ENCODE measurements at regions not wholly inside any gene's neighbourhood (a gene's known extent, or its start where the extent isn't known, plus 50 kb on each side); places are given as distances from the start of the nearest gene placed in this dataset.
A peak's percentile ranks its signal among the peaks of the same experiment; 100 is the strongest.

DNA sequence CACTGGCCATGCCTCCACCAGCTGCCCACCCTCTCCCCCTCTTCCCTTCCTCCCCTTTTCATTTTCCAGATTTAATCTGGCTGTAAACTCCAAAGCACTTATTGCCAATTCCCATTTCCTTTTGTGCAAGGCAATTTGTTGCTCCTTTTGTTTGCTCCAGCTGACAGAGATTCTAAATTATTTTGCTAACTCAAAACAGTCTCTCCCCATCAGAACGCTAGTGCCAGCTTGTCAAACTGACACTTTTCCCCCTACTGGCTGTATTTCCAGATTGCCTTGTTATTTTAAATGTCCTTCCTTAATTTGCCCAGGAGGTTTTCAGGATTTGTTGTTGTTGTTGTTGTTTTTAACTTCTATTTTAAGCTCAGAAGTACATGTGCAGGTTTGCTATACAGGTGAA is 57.0 kb upstream of the PAK1 start:
- Histone ChIP-seq H3K79me2 (replicated peaks; ENCODE audit: insufficient read depth, low read length) (no peaks in the 10 kb centered on the region), H3K4me2 (ENCODE audit: low read length) (no peak overlapping the region), H3K36me3 (ENCODE audit: insufficient read depth, low read length) (no peaks in the 10 kb centered on the region), H3K27me3 (ENCODE audit: insufficient read depth, low read depth, low read length) (no peaks in the 10 kb centered on the region), H3K9me2 (ENCODE audit: insufficient read depth, low read length) (no peaks in the 10 kb centered on the region), H4K20me1 (ENCODE audit: insufficient read depth) (no peaks in the 10 kb centered on the region), H2AFZ (ENCODE audit: low read depth, low read length) (no peak overlapping the region), H3K9me3 (ENCODE audit: low read length) (no peaks in the 10 kb centered on the region), H3K4me3 (ENCODE audit: low read length) (no peak overlapping the region), H3K9ac (ENCODE audit: low read length) (no peak overlapping the region), H3F3A (ENCODE audit: insufficient read depth, low read length, poor library complexity, severe bottlenecking) (no peaks in the 10 kb centered on the region), H3K27ac (ENCODE audit: low read length) (no peak overlapping the region)
- TF ChIP-seq POLR2AphosphoS5 (IDR thresholded peaks at IDR 0.05) (no peak), EZH2 (IDR thresholded peaks at IDR 0.05; ENCODE audit: borderline replicate concordance, insufficient read depth, low read length, poor library complexity, severe bottlenecking) (no peak), TAF1 (IDR thresholded peaks at IDR 0.05; ENCODE audit: low read depth) (no peak), MXI1 (conservative IDR thresholded peaks at IDR 0.05; ENCODE audit: poor library complexity, severe bottlenecking) (no peak), RAD21 (conservative IDR thresholded peaks at IDR 0.05) (no peak), SMC3 (conservative IDR thresholded peaks at IDR 0.05; ENCODE audit: poor library complexity) (no peak)
- TF ChIP-seq, protein P1, sequence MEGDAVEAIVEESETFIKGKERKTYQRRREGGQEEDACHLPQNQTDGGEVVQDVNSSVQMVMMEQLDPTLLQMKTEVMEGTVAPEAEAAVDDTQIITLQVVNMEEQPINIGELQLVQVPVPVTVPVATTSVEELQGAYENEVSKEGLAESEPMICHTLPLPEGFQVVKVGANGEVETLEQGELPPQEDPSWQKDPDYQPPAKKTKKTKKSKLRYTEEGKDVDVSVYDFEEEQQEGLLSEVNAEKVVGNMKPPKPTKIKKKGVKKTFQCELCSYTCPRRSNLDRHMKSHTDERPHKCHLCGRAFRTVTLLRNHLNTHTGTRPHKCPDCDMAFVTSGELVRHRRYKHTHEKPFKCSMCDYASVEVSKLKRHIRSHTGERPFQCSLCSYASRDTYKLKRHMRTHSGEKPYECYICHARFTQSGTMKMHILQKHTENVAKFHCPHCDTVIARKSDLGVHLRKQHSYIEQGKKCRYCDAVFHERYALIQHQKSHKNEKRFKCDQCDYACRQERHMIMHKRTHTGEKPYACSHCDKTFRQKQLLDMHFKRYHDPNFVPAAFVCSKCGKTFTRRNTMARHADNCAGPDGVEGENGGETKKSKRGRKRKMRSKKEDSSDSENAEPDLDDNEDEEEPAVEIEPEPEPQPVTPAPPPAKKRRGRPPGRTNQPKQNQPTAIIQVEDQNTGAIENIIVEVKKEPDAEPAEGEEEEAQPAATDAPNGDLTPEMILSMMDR (IDR thresholded peaks at IDR 0.05; ENCODE audit: poor library complexity, severe bottlenecking), result no peak
- TF ChIP-seq, protein P2, sequence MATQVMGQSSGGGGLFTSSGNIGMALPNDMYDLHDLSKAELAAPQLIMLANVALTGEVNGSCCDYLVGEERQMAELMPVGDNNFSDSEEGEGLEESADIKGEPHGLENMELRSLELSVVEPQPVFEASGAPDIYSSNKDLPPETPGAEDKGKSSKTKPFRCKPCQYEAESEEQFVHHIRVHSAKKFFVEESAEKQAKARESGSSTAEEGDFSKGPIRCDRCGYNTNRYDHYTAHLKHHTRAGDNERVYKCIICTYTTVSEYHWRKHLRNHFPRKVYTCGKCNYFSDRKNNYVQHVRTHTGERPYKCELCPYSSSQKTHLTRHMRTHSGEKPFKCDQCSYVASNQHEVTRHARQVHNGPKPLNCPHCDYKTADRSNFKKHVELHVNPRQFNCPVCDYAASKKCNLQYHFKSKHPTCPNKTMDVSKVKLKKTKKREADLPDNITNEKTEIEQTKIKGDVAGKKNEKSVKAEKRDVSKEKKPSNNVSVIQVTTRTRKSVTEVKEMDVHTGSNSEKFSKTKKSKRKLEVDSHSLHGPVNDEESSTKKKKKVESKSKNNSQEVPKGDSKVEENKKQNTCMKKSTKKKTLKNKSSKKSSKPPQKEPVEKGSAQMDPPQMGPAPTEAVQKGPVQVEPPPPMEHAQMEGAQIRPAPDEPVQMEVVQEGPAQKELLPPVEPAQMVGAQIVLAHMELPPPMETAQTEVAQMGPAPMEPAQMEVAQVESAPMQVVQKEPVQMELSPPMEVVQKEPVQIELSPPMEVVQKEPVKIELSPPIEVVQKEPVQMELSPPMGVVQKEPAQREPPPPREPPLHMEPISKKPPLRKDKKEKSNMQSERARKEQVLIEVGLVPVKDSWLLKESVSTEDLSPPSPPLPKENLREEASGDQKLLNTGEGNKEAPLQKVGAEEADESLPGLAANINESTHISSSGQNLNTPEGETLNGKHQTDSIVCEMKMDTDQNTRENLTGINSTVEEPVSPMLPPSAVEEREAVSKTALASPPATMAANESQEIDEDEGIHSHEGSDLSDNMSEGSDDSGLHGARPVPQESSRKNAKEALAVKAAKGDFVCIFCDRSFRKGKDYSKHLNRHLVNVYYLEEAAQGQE (IDR thresholded peaks at IDR 0.05; ENCODE audit: borderline replicate concordance), result no peak

DNA sequence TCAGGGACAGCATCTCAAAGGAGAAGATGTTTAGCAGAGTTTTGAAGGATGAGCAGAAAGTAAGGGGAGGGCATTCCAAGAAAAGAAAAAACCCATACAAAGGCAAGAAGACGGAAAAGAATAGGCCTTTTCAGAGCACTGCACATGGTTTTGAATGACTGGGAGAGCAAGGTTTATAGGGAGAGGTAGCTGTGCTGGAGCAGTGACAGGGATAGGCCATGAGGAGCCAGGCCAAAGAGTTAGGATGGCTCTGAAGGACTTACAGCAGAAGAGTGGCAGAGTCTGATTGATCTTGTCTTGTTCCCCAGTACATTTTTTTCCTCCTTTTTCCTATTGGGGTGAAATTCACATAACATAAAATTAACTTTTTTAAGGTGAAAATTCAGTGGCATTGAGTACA is 55.8 kb upstream of the PAK1 start:
- no peaks in the 10 kb centered on the region for H3K9me3 ChIP-seq (ENCODE audit: low read length)
- no peak overlapping the region for H3K27ac ChIP-seq (ENCODE audit: low read length)
- H4K20me1 ChIP-seq (ENCODE audit: insufficient read depth), result no peaks in the 10 kb centered on the region
- no peak overlapping the region for H3K4me2 ChIP-seq (ENCODE audit: low read length)
- no peak overlapping the region for H3K9ac ChIP-seq (ENCODE audit: low read length)
- H3K4me3 ChIP-seq (ENCODE audit: low read length), result no peak overlapping the region
- TF ChIP-seq TAF1 (IDR thresholded peaks at IDR 0.05; ENCODE audit: low read depth) (no peak), MXI1 (conservative IDR thresholded peaks at IDR 0.05; ENCODE audit: poor library complexity, severe bottlenecking) (no peak)
- H3K9me2 ChIP-seq (ENCODE audit: insufficient read depth, low read length), result no peaks in the 10 kb centered on the region
- no peaks in the 10 kb centered on the region for H3K79me2 ChIP-seq (replicated peaks; ENCODE audit: insufficient read depth, low read length)
- no peaks in the 10 kb centered on the region for H3F3A ChIP-seq (ENCODE audit: insufficient read depth, low read length, poor library complexity, severe bottlenecking)
- no peaks in the 10 kb centered on the region for H3K27me3 ChIP-seq (ENCODE audit: insufficient read depth, low read depth, low read length)
- no peaks in the 10 kb centered on the region for H3K36me3 ChIP-seq (ENCODE audit: insufficient read depth, low read length)
- H2AFZ ChIP-seq (ENCODE audit: low read depth, low read length), result no peak overlapping the region

DNA sequence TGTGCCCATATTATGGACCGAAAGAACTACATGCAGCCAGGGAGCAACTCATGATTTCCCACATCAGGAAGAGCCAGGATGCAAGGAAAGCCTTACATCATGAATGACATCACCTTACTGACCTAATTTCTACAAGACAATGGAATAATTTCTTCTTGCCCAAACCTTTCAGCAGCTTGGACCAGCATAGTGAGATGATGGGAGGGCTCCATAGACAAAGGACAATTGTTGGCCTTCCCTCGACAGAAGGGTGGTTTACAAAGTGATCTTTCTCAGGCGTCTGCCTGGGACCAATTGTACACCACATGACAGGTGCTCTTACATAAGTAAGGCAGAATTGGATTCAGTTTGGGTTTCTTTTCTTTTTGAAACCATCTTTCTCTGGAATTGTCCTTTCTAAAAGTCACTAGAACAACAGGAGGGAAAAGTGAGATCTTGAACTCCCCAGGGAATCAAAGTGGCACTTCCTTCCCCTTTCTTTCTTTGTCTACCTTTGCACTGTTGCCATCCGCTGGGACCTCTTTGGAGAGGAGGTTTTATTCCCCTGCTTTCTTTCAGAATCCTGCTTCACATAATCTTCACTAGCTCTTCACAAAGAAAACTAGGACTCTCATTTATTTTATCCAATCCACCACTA is 51.7 kb upstream of the PAK1 start:
- no peaks in the 10 kb centered on the region for H4K20me1 ChIP-seq (ENCODE audit: insufficient read depth)
- TF ChIP-seq RAD21 (conservative IDR thresholded peaks at IDR 0.05) (no peak), EZH2 (IDR thresholded peaks at IDR 0.05; ENCODE audit: borderline replicate concordance, insufficient read depth, low read length, poor library complexity, severe bottlenecking) (no peak), MXI1 (conservative IDR thresholded peaks at IDR 0.05; ENCODE audit: poor library complexity, severe bottlenecking) (no peak), POLR2AphosphoS5 (IDR thresholded peaks at IDR 0.05) (no peak)
- TF ChIP-seq, protein P2 (IDR thresholded peaks at IDR 0.05; ENCODE audit: borderline replicate concordance), result peak; percentile 21
- H3K27ac ChIP-seq (ENCODE audit: low read length), result peak overlapping the region; percentile 68
- H2AFZ ChIP-seq (ENCODE audit: low read depth, low read length), result peak overlapping the region; percentile 3
- no peak overlapping the region for H3K4me3 ChIP-seq (ENCODE audit: low read length)
- H3K79me2 ChIP-seq (replicated peaks; ENCODE audit: insufficient read depth, low read length), result no peaks in the 10 kb centered on the region
- no peak overlapping the region for H3K9ac ChIP-seq (ENCODE audit: low read length)
- no peaks in the 10 kb centered on the region for H3K27me3 ChIP-seq (ENCODE audit: insufficient read depth, low read depth, low read length)
- H3F3A ChIP-seq (ENCODE audit: insufficient read depth, low read length, poor library complexity, severe bottlenecking), result no peaks in the 10 kb centered on the region
- no peaks in the 10 kb centered on the region for H3K36me3 ChIP-seq (ENCODE audit: insufficient read depth, low read length)
- H3K9me3 ChIP-seq (ENCODE audit: low read length), result no peaks in the 10 kb centered on the region
- peak overlapping the region; percentile 37 for H3K4me2 ChIP-seq (ENCODE audit: low read length)
- H3K9me2 ChIP-seq (ENCODE audit: insufficient read depth, low read length), result no peaks in the 10 kb centered on the region

Measured in neural cell (in vitro differentiated cells).